OCI-LY7 (cell line): ENCODE measurements at regions not wholly inside any gene's neighbourhood (a gene's known extent, or its start where the extent isn't known, plus 50 kb on each side); places are given as distances from the start of the nearest gene placed in this dataset.

ENCODE experiments used
- BruUV-seq: library from RNA; stranded (reverse); fragments of 400-500 nt; replicated peaks from 2 replicates; lab custom pipeline; 2021; lab: Mats Ljungman, UMichigan
- CTCF ChIA-PET: fragments of 300-600 bp; sonication (Branson Sonifier 250); formaldehyde crosslinking; loops from one replicate; lab custom pipeline; 2022; ENCODE audit warnings: antibody characterized with exemption; ENCODE audit not compliant: unreplicated experiment; lab: Charles Lee
- POLR2A ChIA-PET: fragments of 300-600 bp; sonication (Branson Sonifier 250); formaldehyde crosslinking; loops from one replicate; lab custom pipeline; 2022; ENCODE audit warnings: antibody characterized with exemption; lab: Charles Lee
- DNase-seq: peaks from one replicate; pipeline ENCODE4 v3.0.0-alpha.2; 2015; ENCODE audit warnings: low spot score
- H2AFZ ChIP-seq: fragments of 200-600 bp; sonication (generic), shearing (Covaris generic); 2 replicates; pipeline ENCODE4 v1.6.1; 2014; ENCODE audit warnings: mild to moderate bottlenecking, antibody characterized with exemption, low read length, moderate library complexity
- H3K27ac ChIP-seq: fragments of 200-600 bp; sonication (generic); 2 replicates; pipeline ENCODE4 v1.5.1; 2014; ENCODE audit warnings: mixed run types, low read depth, mild to moderate bottlenecking, moderate library complexity, low read length, inconsistent platforms; ENCODE audit not compliant: poor library complexity, severe bottlenecking
- H3K36me3 ChIP-seq: fragments of 200-600 bp; sonication (generic); 2 replicates; pipeline ENCODE4 v1.6.1; 2014; ENCODE audit warnings: mild to moderate bottlenecking, antibody characterized with exemption, low read length, moderate library complexity, mixed read lengths; ENCODE audit not compliant: insufficient read depth
- H3K4me1 ChIP-seq: fragments of 200-600 bp; sonication (generic); 2 replicates; pipeline ENCODE4 v1.5.1; 2014; ENCODE audit warnings: mild to moderate bottlenecking, low read length; ENCODE audit not compliant: insufficient read depth, poor library complexity, severe bottlenecking
- H3K4me2 ChIP-seq: fragments of 200-600 bp; sonication (generic); 2 replicates; pipeline ENCODE4 v1.6.1; 2014; ENCODE audit warnings: mild to moderate bottlenecking, low read length
- H3K4me3 ChIP-seq: fragments of 200-600 bp; sonication (generic); 2 replicates; pipeline ENCODE4 v1.5.1; 2014; ENCODE audit warnings: mild to moderate bottlenecking, low read depth, low read length; ENCODE audit not compliant: poor library complexity, severe bottlenecking
- H3K79me2 ChIP-seq: fragments of 200-600 bp; sonication (generic); 2 replicates; pipeline ENCODE4 v1.6.1; 2016; ENCODE audit warnings: low read depth, mild to moderate bottlenecking, low read length, moderate library complexity, mixed read lengths; ENCODE audit not compliant: insufficient read depth
- H3K9me2 ChIP-seq: fragments of 200-600 bp; sonication (generic); 2 replicates; pipeline ENCODE4 v1.6.1; 2016; ENCODE audit warnings: mild to moderate bottlenecking, low read length, mixed read lengths; ENCODE audit not compliant: insufficient read depth
- H3K9me3 ChIP-seq: fragments of 200-600 bp; sonication (generic); 2 replicates; pipeline ENCODE4 v1.6.1; 2014; ENCODE audit warnings: mild to moderate bottlenecking, mixed run types, low read length, mixed read lengths
- H4K20me1 ChIP-seq: fragments of 200-600 bp; sonication (generic); 2 replicates; pipeline ENCODE4 v1.6.1; 2014; ENCODE audit warnings: mild to moderate bottlenecking, antibody characterized with exemption, low read length, moderate library complexity, mixed read lengths; ENCODE audit not compliant: insufficient read depth
- EZH2phosphoT487 ChIP-seq: fragments of 200-600 bp; sonication (generic); IDR thresholded peaks from 2 replicates; pipeline ENCODE4 v1.6.1; 2018; ENCODE audit warnings: low read depth, borderline replicate concordance, mild to moderate bottlenecking, mixed run types, antibody characterized with exemption, low read length, moderate library complexity, mixed read lengths
- intact Hi-C: fragments of 100-400 bp; cut with micrococcal nuclease; formaldehyde crosslinking; loops from one replicate; pipeline ENCODE4 v1.10.0; 2022; ENCODE audit not compliant: unreplicated experiment
- TF ChIP-seq, protein P1 (sequence below): fragments of 200-600 bp; sonication (generic); conservative IDR thresholded peaks from 2 replicates; pipeline ENCODE4 v1.5.1; 2014; ENCODE audit warnings: mild to moderate bottlenecking, antibody characterized with exemption, low read length, moderate library complexity, mixed read lengths

DNA sequence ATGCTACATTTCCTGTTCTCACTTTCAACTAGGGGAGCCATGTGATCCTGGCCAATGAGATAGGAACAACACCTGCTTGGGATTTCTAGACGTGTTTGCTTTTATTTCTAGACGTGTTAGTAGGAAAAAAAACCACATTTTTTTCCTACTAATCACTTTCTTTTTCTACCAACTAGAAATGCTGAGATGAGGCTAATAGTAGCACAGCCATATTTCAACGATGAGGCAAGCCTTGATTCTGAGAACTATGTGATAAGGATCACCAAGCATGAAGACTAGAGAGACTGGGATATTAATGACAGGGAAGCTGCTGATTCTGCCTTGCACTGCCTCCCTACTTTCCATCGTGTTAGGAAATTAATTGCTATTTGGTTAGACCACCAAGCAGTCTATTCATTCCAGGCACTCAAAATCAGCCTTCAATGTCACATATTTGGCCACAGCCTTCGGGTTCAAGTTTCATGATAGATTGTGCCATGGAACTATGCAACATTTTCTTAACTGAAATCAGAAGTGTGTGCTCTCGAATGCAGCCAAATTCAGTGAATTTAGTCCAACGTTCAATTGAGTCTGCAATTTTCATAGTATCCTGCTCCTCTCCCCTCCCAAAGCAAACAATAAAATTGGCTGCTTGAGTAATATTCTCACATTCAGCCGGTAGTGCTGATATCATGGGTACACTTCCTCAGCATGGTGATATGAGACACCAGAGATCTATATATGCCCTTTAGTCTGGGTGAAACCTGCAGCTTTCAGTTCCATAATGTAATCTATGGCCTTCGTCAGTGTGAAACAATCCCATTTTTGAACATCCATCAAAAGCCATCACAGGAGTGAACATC, 98.1 kb downstream of the GPR37 start:
- Histone ChIP-seq H3K9me2 (no peaks in the 10 kb centered on the region; the same call in 1 of the 2 replicates), H3K9me3 (no peaks in the 10 kb centered on the region), H3K4me2 (no peak overlapping the region), H3K36me3 (no peaks in the 10 kb centered on the region), H3K79me2 (no peaks in the 10 kb centered on the region), H3K27ac (no peak overlapping the region), H4K20me1 (no peaks in the 10 kb centered on the region; the same call in 1 of the 2 replicates), H2AFZ (no peak overlapping the region), H3K4me3 (no peak overlapping the region), H3K4me1 (no peaks in the 10 kb centered on the region)
- DNase-seq, result no peak
- no peak for TF ChIP-seq EZH2phosphoT487
- TF ChIP-seq, protein P1, sequence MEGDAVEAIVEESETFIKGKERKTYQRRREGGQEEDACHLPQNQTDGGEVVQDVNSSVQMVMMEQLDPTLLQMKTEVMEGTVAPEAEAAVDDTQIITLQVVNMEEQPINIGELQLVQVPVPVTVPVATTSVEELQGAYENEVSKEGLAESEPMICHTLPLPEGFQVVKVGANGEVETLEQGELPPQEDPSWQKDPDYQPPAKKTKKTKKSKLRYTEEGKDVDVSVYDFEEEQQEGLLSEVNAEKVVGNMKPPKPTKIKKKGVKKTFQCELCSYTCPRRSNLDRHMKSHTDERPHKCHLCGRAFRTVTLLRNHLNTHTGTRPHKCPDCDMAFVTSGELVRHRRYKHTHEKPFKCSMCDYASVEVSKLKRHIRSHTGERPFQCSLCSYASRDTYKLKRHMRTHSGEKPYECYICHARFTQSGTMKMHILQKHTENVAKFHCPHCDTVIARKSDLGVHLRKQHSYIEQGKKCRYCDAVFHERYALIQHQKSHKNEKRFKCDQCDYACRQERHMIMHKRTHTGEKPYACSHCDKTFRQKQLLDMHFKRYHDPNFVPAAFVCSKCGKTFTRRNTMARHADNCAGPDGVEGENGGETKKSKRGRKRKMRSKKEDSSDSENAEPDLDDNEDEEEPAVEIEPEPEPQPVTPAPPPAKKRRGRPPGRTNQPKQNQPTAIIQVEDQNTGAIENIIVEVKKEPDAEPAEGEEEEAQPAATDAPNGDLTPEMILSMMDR, result no peak
- intact Hi-C loops, result no loop called here
- ChIA-PET CTCF (no interaction called here), POLR2A (no interaction called here)
- no TSS peak for BruUV-seq

DNA sequence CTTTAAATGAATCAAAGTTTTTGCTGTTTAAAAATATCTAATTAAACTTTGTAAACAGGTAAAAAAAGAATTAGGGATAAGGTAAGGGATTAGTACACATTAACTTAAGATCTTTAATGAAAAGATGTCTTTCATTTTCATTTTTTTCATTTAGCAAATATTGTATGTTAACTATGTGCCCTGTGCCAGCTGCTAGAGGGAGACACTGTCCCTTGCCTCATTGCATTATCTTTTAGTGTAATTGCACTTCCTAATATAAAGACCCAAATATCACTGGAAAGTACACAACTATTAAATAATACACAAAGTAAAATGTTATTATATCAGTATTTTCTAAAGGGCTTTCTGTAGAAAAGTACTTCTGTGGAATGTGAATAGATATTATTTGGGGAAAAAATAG, 102.7 kb downstream of the GPR37 start:
- DNase-seq, result no peak
- no peaks in the 10 kb centered on the region for H3K9me3 ChIP-seq
- CTCF ChIA-PET, result no interaction called here
- H3K4me2 ChIP-seq, result no peak overlapping the region
- no peaks in the 10 kb centered on the region for H3K36me3 ChIP-seq
- H3K4me3 ChIP-seq, result no peak overlapping the region
- H3K9me2 ChIP-seq, result no peaks in the 10 kb centered on the region; the same call in 1 of the 2 replicates
- POLR2A ChIA-PET, result no interaction called here
- H3K79me2 ChIP-seq, result no peaks in the 10 kb centered on the region
- intact Hi-C loops, result no loop called here
- no peaks in the 10 kb centered on the region for H4K20me1 ChIP-seq
- no TSS peak for BruUV-seq
- H2AFZ ChIP-seq, result no peak overlapping the region
- no peak for TF ChIP-seq EZH2phosphoT487
- TF ChIP-seq, protein P1, result no peak
- no peak overlapping the region for H3K27ac ChIP-seq
- no peaks in the 10 kb centered on the region for H3K4me1 ChIP-seq

DNA sequence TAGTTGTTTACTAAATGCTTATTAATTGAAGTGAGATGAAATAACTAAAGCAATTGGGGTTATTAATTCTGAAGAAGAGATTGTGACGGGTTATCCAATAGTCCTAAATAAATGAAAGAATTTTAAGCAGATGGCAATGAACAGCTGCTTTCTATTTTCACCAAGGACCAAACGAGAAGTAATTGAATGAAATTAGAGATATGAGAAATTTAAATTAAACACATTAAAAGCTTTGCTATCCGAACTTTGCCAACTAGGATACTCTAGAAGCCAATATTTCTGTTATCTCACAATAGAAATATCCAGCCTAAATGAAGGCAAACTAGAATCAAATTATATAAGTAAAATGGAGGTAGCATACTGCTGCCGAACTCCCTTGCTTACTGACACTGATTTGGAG, 103.2 kb downstream of the GPR37 start:
- intact Hi-C loops, result no loop called here
- no peaks in the 10 kb centered on the region for H4K20me1 ChIP-seq
- no peaks in the 10 kb centered on the region for H3K9me3 ChIP-seq
- no peaks in the 10 kb centered on the region for H3K79me2 ChIP-seq
- TF ChIP-seq, protein P1, result no peak
- no peak for TF ChIP-seq EZH2phosphoT487
- H2AFZ ChIP-seq, result no peak overlapping the region
- DNase-seq, result no peak
- no peak overlapping the region for H3K27ac ChIP-seq
- no peaks in the 10 kb centered on the region for H3K36me3 ChIP-seq
- H3K9me2 ChIP-seq, result no peaks in the 10 kb centered on the region; the same call in 1 of the 2 replicates
- ChIA-PET CTCF (no interaction called here), POLR2A (no interaction called here)
- no TSS peak for BruUV-seq
- no peak overlapping the region for H3K4me2 ChIP-seq
- no peaks in the 10 kb centered on the region for H3K4me1 ChIP-seq
- no peak overlapping the region for H3K4me3 ChIP-seq
